Loucy (cell line): ENCODE measurements at regions not wholly inside any gene's neighbourhood (a gene's known extent, or its start where the extent isn't known, plus 50 kb on each side); places are given as distances from the start of the nearest gene placed in this dataset.

Experiments
- EZH2phosphoT487 ChIP-seq: fragments of 200-600 bp; IDR thresholded peaks from 2 replicates; pipeline ENCODE4 v1.6.1; 2018; ENCODE audit warnings: antibody characterized with exemption, mild to moderate bottlenecking, moderate library complexity, borderline replicate concordance
- TF ChIP-seq, protein P1 (sequence below): fragments of 200-600 bp; sonication (generic); conservative IDR thresholded peaks from 2 replicates; pipeline ENCODE4 v1.5.1; 2014; ENCODE audit warnings: mild to moderate bottlenecking, antibody characterized with exemption, low read length

DNA sequence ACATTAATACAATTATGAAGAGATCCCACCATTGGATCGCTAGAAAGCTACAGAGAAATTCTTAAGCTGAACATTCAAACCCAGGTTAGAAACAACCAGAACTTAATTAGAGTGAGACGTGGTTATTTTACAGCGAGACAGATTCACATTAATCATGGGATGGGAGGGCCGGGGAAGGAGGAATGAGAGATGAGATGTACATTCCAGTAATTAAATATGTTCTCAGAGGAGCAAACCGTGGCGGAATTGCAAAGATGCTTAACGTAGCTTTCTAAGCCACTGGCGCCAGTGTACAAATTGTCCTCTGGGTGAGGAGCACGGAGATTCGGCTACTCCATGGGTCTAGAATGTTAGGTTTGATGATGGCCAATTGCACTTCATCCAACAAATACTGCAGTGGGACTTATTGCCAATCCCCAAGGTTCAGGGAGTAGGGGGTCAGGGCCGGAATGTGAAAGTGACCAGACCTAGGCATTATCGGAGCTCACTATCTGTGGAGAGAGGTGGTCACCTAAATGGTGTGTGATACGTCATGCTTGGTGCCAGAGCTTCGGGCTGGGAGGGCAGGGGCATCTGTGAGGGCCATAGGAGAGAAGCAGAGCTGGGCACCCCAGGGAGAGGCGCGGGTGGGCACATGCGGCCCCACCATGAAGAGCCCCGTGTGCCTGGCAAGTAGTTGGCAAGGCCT lies 114.7 kb downstream of the EDN3 start:
- TF ChIP-seq, protein P1, sequence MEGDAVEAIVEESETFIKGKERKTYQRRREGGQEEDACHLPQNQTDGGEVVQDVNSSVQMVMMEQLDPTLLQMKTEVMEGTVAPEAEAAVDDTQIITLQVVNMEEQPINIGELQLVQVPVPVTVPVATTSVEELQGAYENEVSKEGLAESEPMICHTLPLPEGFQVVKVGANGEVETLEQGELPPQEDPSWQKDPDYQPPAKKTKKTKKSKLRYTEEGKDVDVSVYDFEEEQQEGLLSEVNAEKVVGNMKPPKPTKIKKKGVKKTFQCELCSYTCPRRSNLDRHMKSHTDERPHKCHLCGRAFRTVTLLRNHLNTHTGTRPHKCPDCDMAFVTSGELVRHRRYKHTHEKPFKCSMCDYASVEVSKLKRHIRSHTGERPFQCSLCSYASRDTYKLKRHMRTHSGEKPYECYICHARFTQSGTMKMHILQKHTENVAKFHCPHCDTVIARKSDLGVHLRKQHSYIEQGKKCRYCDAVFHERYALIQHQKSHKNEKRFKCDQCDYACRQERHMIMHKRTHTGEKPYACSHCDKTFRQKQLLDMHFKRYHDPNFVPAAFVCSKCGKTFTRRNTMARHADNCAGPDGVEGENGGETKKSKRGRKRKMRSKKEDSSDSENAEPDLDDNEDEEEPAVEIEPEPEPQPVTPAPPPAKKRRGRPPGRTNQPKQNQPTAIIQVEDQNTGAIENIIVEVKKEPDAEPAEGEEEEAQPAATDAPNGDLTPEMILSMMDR = no peak
- no peak for TF ChIP-seq EZH2phosphoT487
